ENCODE measurements at regions not wholly inside any gene's neighbourhood (a gene's known extent, or its start where the extent isn't known, plus 50 kb on each side); places are given as distances from the start of the nearest gene placed in this dataset.

- TF ChIP-seq CTCF (IDR thresholded peaks at IDR 0.05) (no peak), EZH2 (IDR thresholded peaks at IDR 0.05) (no peak), EZH2phosphoT487 (IDR thresholded peaks at IDR 0.05) (no peak)
Observed at GRCh38 chr2:41109744-41110143, 657.9 kb upstream of the SLC8A1 start.

All from neural progenitor cell (in vitro differentiated cells).